Epithelial cell of proximal tubule (primary cell): ENCODE measurements at regions not wholly inside any gene's neighbourhood (a gene's known extent, or its start where the extent isn't known, plus 50 kb on each side); places are given as distances from the start of the nearest gene placed in this dataset.

Source experiments
- DNase-seq: peaks from one replicate; pipeline ENCODE4 v3.0.0-alpha.2; 2011; ENCODE audit warnings: low read depth
- H3K4me3 ChIP-seq: 2 replicates; pipeline ENCODE4 v1.5.1; 2011; ENCODE audit warnings: low read depth, mild to moderate bottlenecking, low read length
- CTCF ChIP-seq: conservative IDR thresholded peaks from 2 replicates; pipeline ENCODE4 v1.5.1; 2012; ENCODE audit warnings: low read depth, mild to moderate bottlenecking, low read length

- no peak for TF ChIP-seq CTCF
- no peak overlapping the region for H3K4me3 ChIP-seq
- no peak for DNase-seq
These were observed 215.4 kb downstream of the SOX9 start for GRCh38 chr17:72336026-72336803.

GRCh38 chr17:72336804-72337070, 215.9 kb downstream of the SOX9 start:
- no peak for TF ChIP-seq CTCF
- H3K4me3 ChIP-seq: no peak overlapping the region
- DNase-seq: no peak

GRCh38 chr17:72338304-72338703, 217.5 kb downstream of the SOX9 start:
- no peak overlapping the region for H3K4me3 ChIP-seq
- no peak for DNase-seq
- TF ChIP-seq CTCF: no peak

- no peak for TF ChIP-seq CTCF
- peak; percentile 86 for DNase-seq
- no peak overlapping the region for H3K4me3 ChIP-seq
These were observed 218.3 kb downstream of the SOX9 start for GRCh38 chr17:72338847-72339790.

- no peak overlapping the region for H3K4me3 ChIP-seq
- TF ChIP-seq CTCF: no peak
- DNase-seq: no peak
These were observed 220.0 kb downstream of the SOX9 start for GRCh38 chr17:72340836-72341235.

GRCh38 chr17:72342061-72342460, 221.2 kb downstream of the SOX9 start:
- peak overlapping the region; percentile 42 for H3K4me3 ChIP-seq
- no peak for TF ChIP-seq CTCF
- DNase-seq: no peak
